Neural progenitor cell (in vitro differentiated cells): ENCODE measurements at regions not wholly inside any gene's neighbourhood (a gene's known extent, or its start where the extent isn't known, plus 50 kb on each side); places are given as distances from the start of the nearest gene placed in this dataset.

Experiments
- CTCF ChIP-seq: fragments of 200-600 bp; sonication (generic); IDR thresholded peaks from 2 replicates; pipeline ENCODE4 v1.5.1; 2017; ENCODE audit warnings: antibody characterized with exemption, mild to moderate bottlenecking
- EZH2 ChIP-seq: fragments of 200-600 bp; sonication (generic); IDR thresholded peaks from 2 replicates; pipeline ENCODE4 v1.6.1; 2017; ENCODE audit warnings: antibody characterized with exemption, mild to moderate bottlenecking, moderate library complexity

GRCh38 chr12:111256629-111257434, 112.1 kb downstream of the PHETA1 start:
- TF ChIP-seq EZH2 (no peak), CTCF (no peak)
